ENCODE measurements at regions not wholly inside any gene's neighbourhood (a gene's known extent, or its start where the extent isn't known, plus 50 kb on each side); places are given as distances from the start of the nearest gene placed in this dataset.

DNA sequence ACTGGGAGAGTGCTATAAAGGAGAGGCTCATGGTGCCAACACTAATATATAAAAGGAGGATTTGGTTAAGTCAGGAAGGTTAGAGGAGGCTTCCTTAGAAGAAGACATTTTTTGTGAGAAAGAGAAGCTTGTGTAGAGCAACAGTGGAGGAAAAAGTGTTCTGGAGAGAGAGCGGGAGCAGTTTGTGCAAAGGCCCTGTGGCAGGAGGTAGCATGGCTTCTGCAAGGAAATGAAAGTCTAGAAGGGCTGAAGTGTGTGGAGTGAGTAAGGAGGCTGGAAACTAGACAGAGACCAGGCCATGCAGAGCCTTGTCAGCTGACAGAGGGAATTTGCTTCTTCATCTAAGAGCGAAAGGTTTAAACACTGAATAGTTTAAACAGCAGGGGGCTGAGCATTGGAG is 64.4 kb upstream of the ARAP3 start:
- no peak for DNase-seq

DNA sequence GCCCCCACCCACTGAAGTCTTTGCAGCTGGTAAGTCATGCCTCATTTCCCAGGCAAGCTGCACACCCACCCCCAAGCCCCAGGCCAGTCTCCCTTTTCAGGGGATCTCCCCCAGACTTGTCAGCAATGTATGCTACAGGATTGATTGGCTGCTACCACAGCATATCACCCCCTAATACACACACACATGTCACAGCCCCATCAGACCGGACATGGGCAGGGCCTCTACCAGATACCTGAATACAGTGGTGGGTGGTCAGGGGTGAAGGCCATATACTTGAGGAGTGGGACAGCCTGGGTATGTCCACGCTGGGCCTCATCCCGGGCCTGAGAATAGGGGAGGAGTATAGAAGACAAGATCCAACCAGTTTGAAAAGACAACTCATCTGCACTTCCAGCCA is 63.4 kb upstream of the ARAP3 start:
- DNase-seq, result no peak

DNA sequence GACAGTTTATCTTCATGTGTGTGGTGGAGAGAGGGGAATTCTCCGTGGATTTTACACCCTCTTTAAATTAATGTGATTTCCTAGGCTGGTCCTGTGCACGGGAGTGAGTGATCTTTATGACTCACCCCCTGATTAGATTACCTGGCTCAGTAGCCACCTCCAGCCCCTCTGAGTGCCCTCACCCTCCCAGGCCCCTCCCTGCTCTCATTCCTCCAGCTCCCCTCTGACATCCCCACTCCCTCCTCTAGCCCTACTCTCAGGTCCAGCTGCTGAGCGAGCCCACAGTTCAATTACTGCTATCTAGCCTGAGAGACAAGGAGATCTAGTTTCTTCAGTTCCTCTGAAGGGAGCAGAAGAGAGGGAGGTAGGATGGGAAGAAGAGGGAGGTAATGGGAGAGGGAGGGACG is 61.8 kb upstream of the ARAP3 start:
- DNase-seq, result no peak

DNA sequence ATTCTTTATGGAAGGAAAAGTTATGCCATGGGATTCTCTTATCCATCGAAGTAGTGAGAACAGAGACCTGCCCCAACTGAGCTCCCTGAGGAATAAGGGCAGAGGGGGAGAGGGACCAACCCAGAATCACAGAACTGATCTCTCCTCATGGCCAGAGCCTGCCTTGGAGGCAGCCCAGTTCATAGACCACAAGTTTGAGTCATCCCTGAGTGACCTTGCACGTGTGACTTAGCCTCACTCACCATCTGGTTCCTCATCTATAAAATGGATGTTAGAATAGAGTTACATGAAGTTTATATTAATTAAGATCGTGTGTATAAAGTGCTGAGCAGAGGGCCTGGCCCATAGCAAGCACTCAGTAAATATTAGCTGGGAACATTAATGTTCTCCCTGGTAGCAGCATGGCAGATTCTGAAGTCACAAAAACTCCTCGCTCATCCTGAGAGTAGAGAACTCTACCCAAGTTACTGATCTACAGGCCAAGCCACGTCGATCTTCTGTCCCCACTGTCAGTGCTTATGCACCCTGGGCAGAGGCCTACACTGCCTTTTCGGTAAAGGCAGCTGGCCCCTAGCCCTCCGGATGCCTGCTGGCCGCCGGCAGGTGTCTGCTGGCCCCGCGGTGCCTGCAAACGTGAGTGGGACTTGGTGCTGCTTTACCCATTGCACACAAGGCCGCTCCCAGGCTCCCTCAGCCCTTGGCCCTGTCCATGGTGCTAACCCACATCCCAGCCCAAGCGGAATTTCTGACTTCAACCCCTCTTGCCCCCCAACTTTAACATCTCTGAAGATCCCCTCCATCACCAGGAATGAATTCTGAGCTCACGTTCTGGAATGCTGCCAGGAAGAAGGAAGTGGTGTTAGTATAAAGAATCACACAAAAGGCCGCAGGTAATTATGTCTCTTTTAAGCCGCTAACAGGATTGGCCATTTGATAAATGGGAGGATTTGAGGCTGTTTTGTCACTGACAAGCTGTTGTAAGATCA is 61.1 kb upstream of the ARAP3 start:
- no peak for DNase-seq

DNA sequence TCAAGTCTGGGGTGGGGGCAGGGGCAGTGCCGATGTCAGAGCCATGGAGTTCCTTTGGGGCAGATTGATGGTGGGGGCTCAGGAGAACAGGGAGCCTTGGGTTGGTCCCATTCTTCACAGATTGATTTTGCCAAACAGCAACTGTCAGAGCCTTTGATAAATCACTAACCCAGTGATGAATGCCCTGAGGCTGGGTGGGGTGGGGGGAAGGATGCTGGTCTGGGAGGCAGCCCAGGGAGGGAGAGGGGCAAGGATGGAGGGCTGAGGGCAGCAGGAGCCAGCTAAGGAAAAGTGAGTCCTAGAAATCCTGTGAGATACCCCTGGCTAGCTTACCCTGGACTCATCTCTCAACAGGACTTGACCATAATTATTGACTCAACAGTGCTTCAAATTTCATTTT is 60.1 kb upstream of the ARAP3 start:
- DNase-seq, result no peak

DNA sequence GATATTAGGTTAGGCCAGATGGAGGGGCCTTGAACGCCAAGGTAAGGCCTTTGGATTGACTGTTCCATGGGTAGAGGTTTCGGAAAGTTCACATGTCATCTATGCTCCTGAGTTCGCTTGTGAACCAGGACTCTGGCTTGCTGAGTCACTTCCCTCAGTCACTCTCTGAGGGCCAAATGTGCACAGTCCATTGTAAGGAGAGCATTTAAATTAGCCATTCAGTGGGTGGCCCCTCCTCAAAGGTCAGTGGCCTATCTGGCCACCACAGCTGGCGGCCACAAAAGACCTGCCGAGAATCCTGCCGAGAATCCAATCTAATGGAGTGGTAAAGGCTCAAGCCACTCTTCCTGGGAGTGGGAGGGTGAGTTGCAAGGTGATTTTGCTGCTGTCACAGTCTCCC is 58.9 kb upstream of the ARAP3 start:
- no peak for DNase-seq

GRCh38 chr5:141737535-141737934 is 55.5 kb upstream of the ARAP3 start:
- DNase-seq, result no peak

GRCh38 chr5:141735823-141736222 is 53.8 kb upstream of the ARAP3 start:
- no peak for DNase-seq

GRCh38 chr5:141734501-141735229 is 52.6 kb upstream of the ARAP3 start:
- no peak for DNase-seq

GRCh38 chr5:141733198-141733597 is 51.2 kb upstream of the ARAP3 start:
- no peak for DNase-seq

DNA sequence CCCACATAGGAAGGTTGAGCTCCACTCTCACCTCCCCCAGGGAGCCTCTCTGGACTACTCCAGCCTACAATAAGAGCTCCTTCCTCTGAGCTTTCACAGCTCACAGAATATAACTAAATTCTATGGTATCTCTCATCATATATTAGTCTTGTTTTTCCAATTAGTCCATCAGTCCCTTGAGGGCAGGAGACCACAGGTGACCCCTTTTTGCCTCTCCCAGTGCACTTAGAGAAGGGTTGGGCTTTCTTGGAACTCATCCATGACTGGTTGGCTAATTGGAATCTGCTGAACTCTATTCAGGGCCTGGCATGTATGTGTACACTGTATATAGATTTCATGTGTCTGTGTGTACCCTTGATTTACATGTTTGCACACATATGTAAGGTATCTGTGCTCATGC is 50.4 kb upstream of the ARAP3 start:
- no peak for DNase-seq
